Spleen (tissue), 7 donors: ENCODE measurements at regions not wholly inside any gene's neighbourhood (a gene's known extent, or its start where the extent isn't known, plus 50 kb on each side); places are given as distances from the start of the nearest gene placed in this dataset.

Experiments used
- CTCF ChIP-seq, 11 experiments: fragments of 200-600 bp in 7 of 11; fragments of 450-650 bp in 4 of 11; sonication (generic) in 4 of 11; IDR thresholded peaks in 8 of 11; conservative IDR thresholded peaks in 3 of 11; 1 replicate in 7 of 11; 2 replicates in 4 of 11; pipeline versions ENCODE4 v1.4.0 to v1.8.0; 2016 to 2021; ENCODE audit warnings: antibody characterized with exemption in 11 of 11, inconsistent platforms in 4 of 11, mild to moderate bottlenecking in 1 of 11
- POLR2A ChIP-seq, 3 donors: fragments of 450-650 bp; IDR thresholded peaks; one replicate each; pipeline ENCODE4 v1.5.1; 2017; ENCODE audit warnings: antibody characterized with exemption in 3 of 3, mild to moderate bottlenecking in 1 of 3
- POLR2AphosphoS5 ChIP-seq, 3 donors: sonication (generic); formaldehyde crosslinking; IDR thresholded peaks; one replicate each; pipeline ENCODE4 v1.5.1; 2017; ENCODE audit warnings: antibody characterized with exemption in 3 of 3
- donor health status: DM: no; HTN: no; CAD: no; lungs with moderate emphysema.
- donor health status: DM: no; HTN: no; CAD: no.
- donor health status: DM: no; HTN: no; CAD: no.

- TF ChIP-seq CTCF (IDR thresholded peaks at IDR 0.05 in 8 of 11, conservative IDR thresholded peaks at IDR 0.05 in 3 of 11) (no peak), POLR2AphosphoS5 (IDR thresholded peaks at IDR 0.05) (no peak), POLR2A (IDR thresholded peaks at IDR 0.05) (no peak)
Measured at GRCh38 chr15:91589360-91589759, 264.1 kb upstream of the SLCO3A1 start.
